ENCODE measurements at regions not wholly inside any gene's neighbourhood (a gene's known extent, or its start where the extent isn't known, plus 50 kb on each side); places are given as distances from the start of the nearest gene placed in this dataset.

GRCh38 chr2:217563565-217563964 lies 439.2 kb downstream of the TNS1 start:
- H3K27ac ChIP-seq, result no peak overlapping the region
- no peaks in the 10 kb centered on the region for H3K4me1 ChIP-seq
- DNase-seq (no peak), ATAC-seq (no peak)
- H3K36me3 ChIP-seq, result no peaks in the 10 kb centered on the region
- H3K27me3 ChIP-seq, result no peaks in the 10 kb centered on the region
- TF ChIP-seq CTCF (IDR thresholded peaks at IDR 0.05) (no peak), POLR2A (IDR thresholded peaks at IDR 0.05) (no peak)
- WGBS (ENCODE audit: insufficient coverage, low coverage, low lambda C conversion rate, missing lambda C conversion rate), result 71% methylated on average over 3 of the region's 3 CpGs
- H3K9me3 ChIP-seq, result no peaks in the 10 kb centered on the region
- H3K4me3 ChIP-seq, result no peak overlapping the region
- intact Hi-C loops (cut with DNase I), result no loop called here

- no peak for ATAC-seq
- intact Hi-C loops (cut with DNase I), result no loop called here
- Histone ChIP-seq H3K4me3 (no peak overlapping the region), H3K27ac (no peak overlapping the region), H3K9me3 (no peaks in the 10 kb centered on the region), H3K4me1 (no peaks in the 10 kb centered on the region), H3K27me3 (no peaks in the 10 kb centered on the region), H3K36me3 (no peaks in the 10 kb centered on the region)
- TF ChIP-seq POLR2A (IDR thresholded peaks at IDR 0.05) (no peak), CTCF (IDR thresholded peaks at IDR 0.05) (no peak)
- WGBS (ENCODE audit: insufficient coverage, low coverage, low lambda C conversion rate, missing lambda C conversion rate), result 83% methylated on average over 4 of the region's 4 CpGs
- no peak for DNase-seq
Observed at GRCh38 chr2:217562871-217563480, 439.8 kb downstream of the TNS1 start.

GRCh38 chr2:217559084-217559483 lies 443.7 kb downstream of the TNS1 start:
- Histone ChIP-seq H3K27ac (no peak overlapping the region), H3K4me1 (no peaks in the 10 kb centered on the region), H3K36me3 (no peaks in the 10 kb centered on the region), H3K9me3 (no peaks in the 10 kb centered on the region), H3K27me3 (no peaks in the 10 kb centered on the region), H3K4me3 (no peak overlapping the region)
- intact Hi-C loops (cut with DNase I), result no loop called here
- no peak for TF ChIP-seq CTCF (IDR thresholded peaks at IDR 0.05)
- no peak for ATAC-seq
- no peak for DNase-seq
- 46% methylated on average over 2 of the region's 2 CpGs for WGBS (ENCODE audit: insufficient coverage, low coverage, low lambda C conversion rate, missing lambda C conversion rate)

GRCh38 chr2:217555081-217555876 lies 447.5 kb downstream of the TNS1 start:
- intact Hi-C loops (cut with DNase I), result no loop called here
- Histone ChIP-seq H3K4me3 (no peak overlapping the region), H3K9me3 (no peaks in the 10 kb centered on the region), H3K27ac (no peak overlapping the region), H3K4me1 (no peaks in the 10 kb centered on the region), H3K27me3 (no peaks in the 10 kb centered on the region), H3K36me3 (no peaks in the 10 kb centered on the region)
- 56% methylated on average over 5 of the region's 7 CpGs for WGBS (ENCODE audit: insufficient coverage, low coverage, low lambda C conversion rate, missing lambda C conversion rate)
- DNase-seq (no peak), ATAC-seq (peak in 1 of 4 donors; percentile 20)
- TF ChIP-seq CTCF (IDR thresholded peaks at IDR 0.05), result no peak
- TF ChIP-seq POLR2A (IDR thresholded peaks at IDR 0.05), result no peak
